GM19099 (cell line): ENCODE measurements at regions not wholly inside any gene's neighbourhood (a gene's known extent, or its start where the extent isn't known, plus 50 kb on each side); places are given as distances from the start of the nearest gene placed in this dataset.

ENCODE experiments used
- POLR2A ChIP-seq: IDR thresholded peaks from 3 replicates; pipeline ENCODE4 v1.6.1; 2011; ENCODE audit warnings: low read depth; ENCODE audit not compliant: insufficient read length; ENCODE audit errors: extremely low read depth

GRCh38 chr5:165956854-165957253 lies 2334.6 kb upstream of the WWC1 start:
- TF ChIP-seq POLR2A = no peak

GRCh38 chr5:165981671-165982070 lies 2309.8 kb upstream of the WWC1 start:
- no peak for TF ChIP-seq POLR2A

GRCh38 chr5:165996201-165996875 lies 2295.1 kb upstream of the WWC1 start:
- TF ChIP-seq POLR2A = no peak

GRCh38 chr5:165999693-166000320 lies 2291.6 kb upstream of the WWC1 start:
- no peak for TF ChIP-seq POLR2A

- no peak for TF ChIP-seq POLR2A
Measured at GRCh38 chr5:166004006-166004405, 2287.4 kb upstream of the WWC1 start.

GRCh38 chr5:166013415-166013814 lies 2278.0 kb upstream of the WWC1 start:
- TF ChIP-seq POLR2A = no peak

GRCh38 chr5:166014256-166014655 lies 2277.2 kb upstream of the WWC1 start:
- TF ChIP-seq POLR2A = no peak

GRCh38 chr5:166018716-166019115 lies 2272.7 kb upstream of the WWC1 start:
- TF ChIP-seq POLR2A = no peak

- no peak for TF ChIP-seq POLR2A
Measured at GRCh38 chr5:166022065-166022464, 2269.4 kb upstream of the WWC1 start.

GRCh38 chr5:166024970-166025369 lies 2266.5 kb upstream of the WWC1 start:
- TF ChIP-seq POLR2A = no peak

GRCh38 chr5:166027582-166027981 lies 2263.9 kb upstream of the WWC1 start:
- TF ChIP-seq POLR2A = no peak

- TF ChIP-seq POLR2A = no peak
Measured at GRCh38 chr5:166031926-166032325, 2259.5 kb upstream of the WWC1 start.

GRCh38 chr5:166032601-166033000 lies 2258.8 kb upstream of the WWC1 start:
- TF ChIP-seq POLR2A = no peak

GRCh38 chr5:166045961-166046360 lies 2245.5 kb upstream of the WWC1 start:
- no peak for TF ChIP-seq POLR2A

GRCh38 chr5:166046956-166047355 lies 2244.5 kb upstream of the WWC1 start:
- TF ChIP-seq POLR2A = no peak

- no peak for TF ChIP-seq POLR2A
Measured at GRCh38 chr5:166050531-166050930, 2240.9 kb upstream of the WWC1 start.

- no peak for TF ChIP-seq POLR2A
Measured at GRCh38 chr5:166058660-166059059, 2232.8 kb upstream of the WWC1 start.
